SU-DHL-6 (cell line): ENCODE measurements at regions not wholly inside any gene's neighbourhood (a gene's known extent, or its start where the extent isn't known, plus 50 kb on each side); places are given as distances from the start of the nearest gene placed in this dataset.

Experiments used
- EZH2phosphoT487 ChIP-seq: fragments of 200-600 bp; sonication (generic), shearing (Covaris generic); conservative IDR thresholded peaks from 2 replicates; pipeline ENCODE4 v1.6.1; 2018; ENCODE audit warnings: mild to moderate bottlenecking, antibody characterized with exemption, low read length, moderate library complexity, mixed read lengths
- TF ChIP-seq, protein P1 (sequence below): fragments of 200-600 bp; sonication (generic); IDR thresholded peaks from one replicate; pipeline ENCODE4 v1.5.1; 2017; ENCODE audit warnings: antibody characterized with exemption, mild to moderate bottlenecking, low read length, moderate library complexity; ENCODE audit not compliant: insufficient read depth, poor library complexity, severe bottlenecking

DNA sequence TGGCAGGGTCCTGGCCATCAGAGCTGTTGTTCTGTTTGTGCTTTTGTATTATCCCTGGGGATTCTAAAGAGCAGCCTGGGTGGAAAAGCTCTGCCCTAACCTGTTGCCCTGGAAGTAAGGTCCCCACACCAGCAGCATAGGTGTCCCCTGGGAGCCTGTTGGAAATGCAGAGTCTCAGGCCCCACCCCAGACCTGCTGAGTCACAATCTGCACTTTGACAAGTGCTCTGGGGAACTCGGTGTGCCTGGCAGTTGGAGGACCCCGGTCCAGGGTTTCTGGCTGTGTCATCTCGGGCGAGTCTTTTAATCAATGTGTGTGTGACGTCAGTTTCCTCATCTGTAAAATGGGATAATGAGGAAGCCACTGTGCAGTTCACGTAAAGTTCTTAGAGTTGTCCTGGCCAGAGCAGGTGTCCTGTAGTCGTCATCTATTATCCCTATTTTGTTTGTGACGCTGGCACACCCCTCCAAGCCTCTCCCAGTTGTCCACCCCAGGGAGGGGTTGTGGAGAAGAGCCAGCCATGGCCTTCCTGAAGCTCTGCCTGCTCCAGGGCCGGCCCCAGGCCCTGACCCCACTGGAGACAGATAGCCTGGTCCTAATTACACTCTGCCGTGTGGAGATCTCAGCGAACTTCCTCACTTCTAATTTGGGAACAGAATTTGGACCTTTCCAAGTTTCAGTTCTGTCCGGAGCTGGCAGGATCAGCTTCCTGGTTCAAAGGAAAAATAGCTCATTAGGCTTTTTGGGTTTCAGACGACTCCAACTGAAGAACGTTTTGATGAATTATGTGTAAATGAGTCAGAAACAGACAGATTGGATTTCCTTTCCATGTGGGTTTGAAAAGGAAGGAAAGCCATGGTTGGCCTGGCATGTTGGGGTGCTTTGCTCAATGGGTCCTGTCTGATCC, 295.7 kb upstream of the FOXF1 start:
- TF ChIP-seq EZH2phosphoT487: no peak
- TF ChIP-seq, protein P1, sequence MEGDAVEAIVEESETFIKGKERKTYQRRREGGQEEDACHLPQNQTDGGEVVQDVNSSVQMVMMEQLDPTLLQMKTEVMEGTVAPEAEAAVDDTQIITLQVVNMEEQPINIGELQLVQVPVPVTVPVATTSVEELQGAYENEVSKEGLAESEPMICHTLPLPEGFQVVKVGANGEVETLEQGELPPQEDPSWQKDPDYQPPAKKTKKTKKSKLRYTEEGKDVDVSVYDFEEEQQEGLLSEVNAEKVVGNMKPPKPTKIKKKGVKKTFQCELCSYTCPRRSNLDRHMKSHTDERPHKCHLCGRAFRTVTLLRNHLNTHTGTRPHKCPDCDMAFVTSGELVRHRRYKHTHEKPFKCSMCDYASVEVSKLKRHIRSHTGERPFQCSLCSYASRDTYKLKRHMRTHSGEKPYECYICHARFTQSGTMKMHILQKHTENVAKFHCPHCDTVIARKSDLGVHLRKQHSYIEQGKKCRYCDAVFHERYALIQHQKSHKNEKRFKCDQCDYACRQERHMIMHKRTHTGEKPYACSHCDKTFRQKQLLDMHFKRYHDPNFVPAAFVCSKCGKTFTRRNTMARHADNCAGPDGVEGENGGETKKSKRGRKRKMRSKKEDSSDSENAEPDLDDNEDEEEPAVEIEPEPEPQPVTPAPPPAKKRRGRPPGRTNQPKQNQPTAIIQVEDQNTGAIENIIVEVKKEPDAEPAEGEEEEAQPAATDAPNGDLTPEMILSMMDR: no peak
